Caco-2 (cell line): ENCODE measurements at regions not wholly inside any gene's neighbourhood (a gene's known extent, or its start where the extent isn't known, plus 50 kb on each side); places are given as distances from the start of the nearest gene placed in this dataset.

Source experiments
- BruUV-seq: library from RNA; stranded (reverse); fragments of 400-500 nt; replicated peaks from 2 replicates; lab custom pipeline; 2021; lab: Mats Ljungman, UMichigan
- CTCF ChIA-PET: fragments of 300-600 bp; sonication (Branson Sonifier 250); formaldehyde crosslinking; loops from one replicate; lab custom pipeline; 2022; ENCODE audit warnings: antibody characterized with exemption; lab: Charles Lee
- POLR2A ChIA-PET: fragments of 300-600 bp; sonication (Branson Sonifier 250); formaldehyde crosslinking; loops from one replicate; lab custom pipeline; 2022; ENCODE audit warnings: antibody characterized with exemption; lab: Charles Lee
- DNase-seq, 2 experiments: peaks; one replicate each; pipeline versions ENCODE4 v3.0.0 to v3.0.0-alpha.2; 2020 to 2022
- H3K27me3 ChIP-seq: replicated peaks from 2 replicates; pipeline ENCODE4 v1.6.0; 2011; ENCODE audit warnings: low read length; ENCODE audit not compliant: control insufficient read depth, insufficient read depth
- H3K36me3 ChIP-seq: 2 replicates; pipeline ENCODE4 v1.5.1; 2011; ENCODE audit warnings: low read length; ENCODE audit not compliant: control insufficient read depth, insufficient read depth
- H3K4me1 ChIP-seq: fragments of 250-450 bp; sonication (Bioruptor Pico); 2 replicates; pipeline ENCODE4 v1.5.1; 2020; ENCODE audit warnings: mild to moderate bottlenecking
- H3K4me3 ChIP-seq: 2 replicates; pipeline ENCODE4 v1.5.1; 2011; ENCODE audit warnings: low read depth, mild to moderate bottlenecking, control low read depth, low read length
- H3K9me3 ChIP-seq: fragments of 250-450 bp; sonication (Bioruptor Pico); 2 replicates; pipeline ENCODE4 v1.5.1; 2020; ENCODE audit warnings: mild to moderate bottlenecking, moderate library complexity
- H3K27ac Mint-ChIP-seq: one replicate; pipeline ENCODE4 v1.8.0; 2022; ENCODE audit warnings: mixed read lengths; ENCODE audit not compliant: unreplicated experiment
- H3K27me3 Mint-ChIP-seq: one replicate; pipeline ENCODE4 v1.8.0; 2022; ENCODE audit warnings: mixed read lengths; ENCODE audit not compliant: insufficient read depth, unreplicated experiment
- H3K36me3 Mint-ChIP-seq: one replicate; pipeline ENCODE4 v1.8.0; 2022; ENCODE audit warnings: mild to moderate bottlenecking, mixed read lengths; ENCODE audit not compliant: insufficient read depth, unreplicated experiment
- H3K4me1 Mint-ChIP-seq: one replicate; pipeline ENCODE4 v1.8.0; 2022; ENCODE audit warnings: low read depth, mixed read lengths; ENCODE audit not compliant: unreplicated experiment
- H3K4me3 Mint-ChIP-seq: one replicate; pipeline ENCODE4 v1.8.0; 2022; ENCODE audit warnings: mild to moderate bottlenecking, moderate library complexity, mixed read lengths; ENCODE audit not compliant: unreplicated experiment
- H3K9me3 Mint-ChIP-seq: one replicate; pipeline ENCODE4 v1.8.0; 2022; ENCODE audit warnings: mixed read lengths; ENCODE audit not compliant: unreplicated experiment
- intact Hi-C: fragments of 100-400 bp; cut with micrococcal nuclease; formaldehyde crosslinking; loops from one replicate; pipeline ENCODE4 v1.10.0; 2022; ENCODE audit not compliant: unreplicated experiment
- TF ChIP-seq, protein P1 (sequence below), 2 experiments: fragments of 200-600 bp in 1 of 2; IDR thresholded peaks; 1 replicate in 1 of 2; 2 replicates in 1 of 2; pipeline versions ENCODE4 v1.5.1 to v1.8.0; 2011 to 2022; ENCODE audit warnings: antibody characterized with exemption in 1 of 2, control low read depth in 1 of 2, inconsistent platforms in 1 of 2, low read depth in 1 of 2, low read length in 1 of 2, mild to moderate bottlenecking in 1 of 2, moderate library complexity in 1 of 2; ENCODE audit not compliant: insufficient read depth in 1 of 2, severe bottlenecking in 1 of 2, unreplicated experiment in 1 of 2

DNA sequence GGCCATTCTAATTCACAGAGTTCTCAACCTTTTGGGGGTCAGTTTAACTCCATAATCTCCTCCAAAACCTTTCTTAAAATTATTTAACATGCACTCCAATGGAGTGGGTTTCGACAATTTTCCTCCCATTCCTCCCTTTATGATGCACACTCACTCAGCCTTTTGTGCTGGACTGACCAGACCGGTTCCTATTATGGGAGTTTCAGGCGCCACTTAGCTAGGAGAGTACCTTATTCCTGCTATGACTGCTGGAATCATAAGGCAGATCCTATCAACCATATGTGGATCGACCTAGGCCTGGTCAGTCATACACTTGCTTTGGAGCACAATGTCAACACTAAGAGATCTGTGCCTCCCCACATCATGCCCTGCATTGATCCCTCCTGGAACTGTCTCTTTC, 63.9 kb upstream of the MOCS1 start:
- no peaks in the 10 kb centered on the region for H3K4me1 ChIP-seq
- H3K4me3 Mint-ChIP-seq: no peak overlapping the region
- intact Hi-C loops: no loop called here

DNA sequence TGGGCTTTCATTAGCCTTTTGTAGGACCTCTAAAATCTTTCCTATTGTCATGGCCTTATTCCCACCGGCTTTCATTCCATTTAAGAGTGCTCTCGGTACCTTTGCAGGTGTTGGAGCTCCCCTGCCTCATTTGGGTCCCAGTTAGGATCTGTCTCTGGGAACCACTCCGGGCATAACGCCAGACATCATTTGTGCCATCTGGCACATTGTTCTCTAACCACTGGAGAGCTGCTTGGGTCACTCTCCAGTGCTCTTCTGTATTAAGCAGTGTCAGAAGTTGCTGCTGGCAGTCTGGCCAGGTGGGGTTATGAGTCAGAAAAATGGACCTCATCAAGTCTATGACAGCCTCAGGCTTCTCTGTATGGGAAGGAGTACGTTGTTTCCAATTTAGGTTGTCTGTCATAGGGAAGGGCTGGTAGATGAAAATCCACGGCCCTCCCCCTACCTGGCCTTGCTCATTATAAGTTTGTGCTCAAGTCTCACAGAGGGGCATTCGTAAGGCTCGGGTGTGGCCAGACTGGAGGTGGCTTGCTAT, 62.9 kb upstream of the MOCS1 start:
- CTCF ChIA-PET: no interaction called here
- DNase-seq: no peak
- BruUV-seq: no TSS peak

More for the DNA sequence above, 63.9 kb upstream of the MOCS1 start:
- BruUV-seq: no TSS peak
- H3K27ac Mint-ChIP-seq: no peak overlapping the region
- Histone ChIP-seq H3K36me3 (no peaks in the 10 kb centered on the region), H3K9me3 (peaks cover 14% of the 10 kb centered on the region), H3K4me3 (no peak overlapping the region), H3K27me3 (no peaks in the 10 kb centered on the region)
- H3K4me1 Mint-ChIP-seq: no peaks in the 10 kb centered on the region
- TF ChIP-seq, protein P1, sequence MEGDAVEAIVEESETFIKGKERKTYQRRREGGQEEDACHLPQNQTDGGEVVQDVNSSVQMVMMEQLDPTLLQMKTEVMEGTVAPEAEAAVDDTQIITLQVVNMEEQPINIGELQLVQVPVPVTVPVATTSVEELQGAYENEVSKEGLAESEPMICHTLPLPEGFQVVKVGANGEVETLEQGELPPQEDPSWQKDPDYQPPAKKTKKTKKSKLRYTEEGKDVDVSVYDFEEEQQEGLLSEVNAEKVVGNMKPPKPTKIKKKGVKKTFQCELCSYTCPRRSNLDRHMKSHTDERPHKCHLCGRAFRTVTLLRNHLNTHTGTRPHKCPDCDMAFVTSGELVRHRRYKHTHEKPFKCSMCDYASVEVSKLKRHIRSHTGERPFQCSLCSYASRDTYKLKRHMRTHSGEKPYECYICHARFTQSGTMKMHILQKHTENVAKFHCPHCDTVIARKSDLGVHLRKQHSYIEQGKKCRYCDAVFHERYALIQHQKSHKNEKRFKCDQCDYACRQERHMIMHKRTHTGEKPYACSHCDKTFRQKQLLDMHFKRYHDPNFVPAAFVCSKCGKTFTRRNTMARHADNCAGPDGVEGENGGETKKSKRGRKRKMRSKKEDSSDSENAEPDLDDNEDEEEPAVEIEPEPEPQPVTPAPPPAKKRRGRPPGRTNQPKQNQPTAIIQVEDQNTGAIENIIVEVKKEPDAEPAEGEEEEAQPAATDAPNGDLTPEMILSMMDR (IDR thresholded peaks at IDR 0.05; ENCODE audit: insufficient read depth in 1 of 2, low read depth in 1 of 2, low read length in 1 of 2, severe bottlenecking in 1 of 2, unreplicated experiment in 1 of 2): no peak
- H3K9me3 Mint-ChIP-seq: peaks cover 66% of the 10 kb centered on the region
- ChIA-PET CTCF (no interaction called here), POLR2A (no interaction called here)
- H3K36me3 Mint-ChIP-seq: no peaks in the 10 kb centered on the region
- no peak for DNase-seq
- H3K27me3 Mint-ChIP-seq: no peaks in the 10 kb centered on the region

DNA sequence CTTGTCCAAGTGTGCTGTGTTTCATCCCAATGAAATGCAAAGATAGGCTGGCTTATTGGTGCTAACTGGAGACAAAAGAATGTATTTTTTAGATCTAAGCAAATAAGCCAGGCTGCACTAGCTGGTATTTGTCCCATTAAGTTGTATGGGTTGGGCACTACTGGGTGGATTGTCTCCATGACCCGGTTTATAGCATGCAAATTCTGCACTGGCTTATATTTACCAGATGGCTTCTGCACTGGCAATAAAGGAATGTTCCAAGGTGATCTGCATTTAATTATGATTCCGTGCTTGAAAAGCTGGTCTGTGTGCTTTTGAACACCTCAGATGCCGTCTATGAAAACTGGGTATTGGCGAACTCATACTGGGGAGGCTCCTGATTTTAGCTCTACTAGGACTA, 61.4 kb upstream of the MOCS1 start:
- no peak overlapping the region for H3K27ac Mint-ChIP-seq
- H3K36me3 Mint-ChIP-seq: no peaks in the 10 kb centered on the region

More for the DNA sequence above, 62.9 kb upstream of the MOCS1 start:
- Mint-ChIP-seq H3K27me3 (no peaks in the 10 kb centered on the region), H3K9me3 (peaks cover 68% of the 10 kb centered on the region), H3K4me3 (no peak overlapping the region), H3K27ac (no peak overlapping the region), H3K4me1 (no peaks in the 10 kb centered on the region), H3K36me3 (no peaks in the 10 kb centered on the region)
- intact Hi-C loops: no loop called here
- TF ChIP-seq, protein P1 (IDR thresholded peaks at IDR 0.05; ENCODE audit: insufficient read depth in 1 of 2, low read depth in 1 of 2, low read length in 1 of 2, severe bottlenecking in 1 of 2, unreplicated experiment in 1 of 2): no peak
- H3K9me3 ChIP-seq: peaks cover 23% of the 10 kb centered on the region
- no peaks in the 10 kb centered on the region for H3K4me1 ChIP-seq
- H3K27me3 ChIP-seq: no peaks in the 10 kb centered on the region
- POLR2A ChIA-PET: no interaction called here
- no peaks in the 10 kb centered on the region for H3K36me3 ChIP-seq
- no peak overlapping the region for H3K4me3 ChIP-seq

More for the DNA sequence above, 61.4 kb upstream of the MOCS1 start:
- peaks cover 28% of the 10 kb centered on the region for H3K9me3 ChIP-seq
- no TSS peak for BruUV-seq
- CTCF ChIA-PET: no interaction called here
- H3K4me1 ChIP-seq: no peaks in the 10 kb centered on the region
- no peaks in the 10 kb centered on the region for H3K27me3 ChIP-seq
- peaks cover 67% of the 10 kb centered on the region for H3K9me3 Mint-ChIP-seq
- no peak overlapping the region for H3K4me3 ChIP-seq
- no peaks in the 10 kb centered on the region for H3K36me3 ChIP-seq
- H3K27me3 Mint-ChIP-seq: no peaks in the 10 kb centered on the region
- TF ChIP-seq, protein P1 (IDR thresholded peaks at IDR 0.05; ENCODE audit: insufficient read depth in 1 of 2, low read depth in 1 of 2, low read length in 1 of 2, severe bottlenecking in 1 of 2, unreplicated experiment in 1 of 2): no peak
- no peaks in the 10 kb centered on the region for H3K4me1 Mint-ChIP-seq
- POLR2A ChIA-PET: no interaction called here
- intact Hi-C loops: no loop called here
- H3K4me3 Mint-ChIP-seq: no peak overlapping the region
- DNase-seq: no peak
